HPDE6-E6E7 (cell line): ENCODE measurements at regions not wholly inside any gene's neighbourhood (a gene's known extent, or its start where the extent isn't known, plus 50 kb on each side); places are given as distances from the start of the nearest gene placed in this dataset.

Experiments
- DNase-seq: peaks from one replicate; pipeline ENCODE4 v3.0.0; 2011; ENCODE audit warnings: missing footprints; ENCODE audit errors: extremely low spot score

DNA sequence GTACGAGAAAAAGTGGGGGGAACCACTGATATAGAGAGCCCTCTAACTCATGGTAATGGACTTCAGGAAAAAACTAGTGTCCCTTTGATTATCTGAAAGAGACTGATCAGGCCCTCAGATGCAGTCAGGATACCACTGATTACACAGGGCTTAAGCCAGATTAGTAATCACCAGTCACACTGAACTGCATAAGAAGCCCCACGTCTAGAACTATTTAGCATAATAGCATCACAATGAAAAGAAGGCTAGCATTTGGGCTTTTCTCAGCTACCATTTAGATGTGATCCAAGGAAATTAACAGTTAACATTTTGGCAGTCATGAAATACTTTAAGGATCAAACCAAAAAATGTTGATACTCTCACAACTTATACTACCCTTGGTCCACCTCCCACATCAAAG lies 813.1 kb upstream of the POU3F3 start:
- DNase-seq, result no peak

GRCh38 chr2:104041351-104041750 lies 812.6 kb upstream of the POU3F3 start:
- no peak for DNase-seq

DNA sequence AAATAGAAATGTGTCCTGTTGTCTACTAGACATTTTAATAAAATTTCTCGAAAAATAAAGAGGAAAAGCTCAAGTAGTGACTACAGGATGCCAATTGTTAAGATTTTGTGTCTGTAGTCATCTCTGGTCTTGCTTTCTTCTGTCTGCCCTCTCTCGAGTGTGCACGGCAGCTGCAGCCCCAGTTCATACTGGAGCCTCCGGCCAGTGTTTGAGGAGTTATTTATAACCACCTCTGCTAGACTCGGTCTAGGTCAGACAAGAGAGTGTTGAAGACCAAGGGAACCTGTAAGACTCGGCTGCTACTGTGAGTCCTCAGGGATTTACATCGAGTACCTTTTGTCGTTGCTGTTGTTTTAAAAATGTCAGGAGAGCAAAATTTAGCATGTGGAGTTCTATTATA lies 810.1 kb upstream of the POU3F3 start:
- DNase-seq, result no peak

- DNase-seq, result no peak
Observed at GRCh38 chr2:104045071-104045470, 808.8 kb upstream of the POU3F3 start.

GRCh38 chr2:104046466-104046865 lies 807.4 kb upstream of the POU3F3 start:
- no peak for DNase-seq

DNA sequence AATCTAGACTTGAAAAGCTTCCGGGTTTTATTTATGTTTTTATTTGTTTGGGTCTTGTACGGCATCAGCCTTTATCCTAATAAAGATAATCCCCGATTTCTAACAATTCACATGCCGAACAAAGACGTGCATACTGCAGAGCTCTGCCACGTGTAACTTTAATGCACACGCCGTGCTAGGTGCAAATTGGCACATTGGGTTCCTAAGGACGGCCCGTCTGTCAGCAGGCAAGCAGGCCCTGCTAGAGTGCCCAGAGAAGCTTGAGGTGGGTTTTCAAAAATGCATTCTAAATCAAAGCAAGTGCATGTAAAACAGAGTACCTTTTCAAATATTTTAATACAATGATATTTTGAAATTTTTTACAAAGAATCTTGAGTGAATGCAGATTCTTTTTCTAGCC lies 806.4 kb upstream of the POU3F3 start:
- no peak for DNase-seq

DNA sequence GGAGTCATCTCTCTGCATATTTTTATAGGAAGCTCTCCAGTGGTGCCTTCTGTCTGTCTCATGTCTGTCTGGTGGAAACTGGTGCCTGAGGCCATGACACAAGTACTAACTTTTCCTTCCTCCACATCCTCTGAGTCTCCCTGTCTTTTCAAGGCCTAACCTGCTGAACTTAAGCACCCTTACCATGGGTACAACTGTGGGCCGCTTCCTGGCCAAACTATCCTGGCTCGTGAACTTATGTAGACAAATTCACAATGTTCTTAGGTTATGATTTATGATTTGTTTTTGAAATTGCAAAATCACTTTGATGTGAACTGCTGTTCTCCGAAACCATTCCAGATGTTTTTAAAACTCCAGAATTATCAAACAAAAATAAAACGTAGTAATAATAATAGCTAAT lies 804.5 kb upstream of the POU3F3 start:
- DNase-seq, result no peak

DNA sequence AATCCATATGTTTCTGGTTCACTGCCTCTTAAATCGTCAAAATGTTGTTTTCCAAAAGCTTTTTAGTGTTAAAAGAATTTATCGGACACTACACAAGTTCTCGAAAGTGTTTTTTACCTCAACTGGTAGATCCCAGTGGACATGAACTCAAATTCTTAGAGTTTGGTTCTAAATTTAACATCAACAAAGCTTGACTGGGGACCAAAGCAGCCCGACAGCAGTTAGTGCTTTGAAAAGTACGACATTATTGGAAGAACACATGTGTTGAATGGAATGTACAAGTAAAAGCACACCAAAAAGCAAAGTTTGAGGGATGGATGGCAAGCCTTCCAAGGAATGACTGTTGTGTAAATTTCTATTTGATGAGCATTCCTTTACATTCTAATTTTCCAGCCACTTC lies 803.9 kb upstream of the POU3F3 start:
- DNase-seq, result no peak

GRCh38 chr2:104050656-104051242 lies 803.2 kb upstream of the POU3F3 start:
- no peak for DNase-seq

- no peak for DNase-seq
Observed at GRCh38 chr2:104051766-104052165, 802.1 kb upstream of the POU3F3 start.

GRCh38 chr2:104052356-104052755 lies 801.6 kb upstream of the POU3F3 start:
- no peak for DNase-seq

DNA sequence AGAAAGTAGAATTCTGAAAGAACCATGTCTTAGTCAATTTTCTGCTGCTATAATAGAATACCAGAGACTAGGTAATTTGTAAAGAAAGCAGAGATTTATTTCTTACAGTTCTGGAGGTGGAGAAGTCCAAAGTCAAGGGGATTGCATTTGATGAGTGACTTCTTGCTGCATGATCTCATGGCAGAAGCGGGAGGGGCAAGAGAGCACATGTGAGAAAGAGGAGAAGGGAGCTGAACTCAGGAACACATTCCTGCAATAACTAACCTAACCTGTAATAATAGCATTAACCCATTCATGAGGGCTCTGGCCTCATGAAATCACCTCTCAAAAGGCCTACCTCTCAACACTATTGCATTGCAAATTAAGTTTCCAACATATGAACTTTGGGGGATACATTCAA lies 797.5 kb upstream of the POU3F3 start:
- DNase-seq, result no peak

GRCh38 chr2:104068665-104069064 lies 785.2 kb upstream of the POU3F3 start:
- DNase-seq, result no peak

DNA sequence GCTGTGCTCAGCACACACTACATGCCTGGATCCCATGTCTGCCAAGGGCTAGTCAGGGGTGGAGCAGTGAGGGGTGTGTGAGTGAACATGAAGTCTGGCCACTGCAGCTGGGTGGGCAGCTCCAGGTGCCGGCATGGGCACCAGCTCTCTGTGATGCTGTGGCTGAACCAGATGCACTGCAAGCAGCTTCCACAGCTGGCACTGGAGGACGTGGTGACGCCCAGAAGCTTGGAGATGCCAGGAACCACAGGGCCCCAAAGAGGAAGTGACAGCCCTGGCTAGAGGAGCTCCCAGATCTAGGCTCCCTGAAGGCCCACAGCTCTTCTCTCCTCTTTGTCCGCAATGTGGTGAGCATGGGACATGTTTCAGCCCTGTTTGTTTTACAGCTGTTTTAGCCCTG lies 776.3 kb upstream of the POU3F3 start:
- no peak for DNase-seq

GRCh38 chr2:104078431-104079157 lies 775.3 kb upstream of the POU3F3 start:
- DNase-seq, result no peak

DNA sequence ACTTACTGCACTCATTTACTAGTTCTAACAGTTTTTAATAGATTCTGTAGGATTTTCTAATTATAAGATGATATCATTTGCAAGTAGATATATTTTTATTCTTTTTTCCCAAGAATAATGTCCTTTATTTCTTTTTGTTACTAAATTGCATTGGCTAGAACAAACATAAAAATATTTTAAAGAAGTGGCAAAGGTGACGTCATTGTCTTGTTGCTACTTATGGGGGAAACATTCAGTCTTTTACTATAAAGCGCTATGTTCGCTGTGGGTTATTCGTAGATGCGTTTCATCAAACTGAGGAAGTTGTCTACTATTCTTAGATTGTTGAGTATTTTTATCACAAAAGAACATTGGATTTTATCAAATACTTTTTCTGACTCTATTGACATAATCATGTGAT lies 765.2 kb upstream of the POU3F3 start:
- no peak for DNase-seq

DNA sequence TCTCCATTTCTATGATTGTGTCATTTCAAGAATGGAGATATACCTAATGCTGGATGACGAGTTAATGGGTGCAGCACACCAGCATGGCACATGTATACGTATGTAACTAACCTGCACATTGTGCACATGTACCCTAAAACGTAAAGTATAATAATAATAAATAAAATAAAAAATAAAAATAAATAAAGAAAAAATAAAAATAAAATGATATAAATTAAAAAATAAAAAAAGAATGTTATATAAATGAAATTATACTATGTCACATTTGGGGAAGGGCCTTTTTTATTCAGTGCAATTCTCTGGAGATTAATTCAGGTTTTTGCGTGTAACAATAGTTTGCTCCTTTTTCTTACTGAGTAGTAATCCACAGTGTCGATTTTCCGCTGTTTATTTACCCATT lies 763.5 kb upstream of the POU3F3 start:
- DNase-seq, result no peak

- no peak for DNase-seq
Observed at GRCh38 chr2:104091894-104092293, 762.0 kb upstream of the POU3F3 start.

DNA sequence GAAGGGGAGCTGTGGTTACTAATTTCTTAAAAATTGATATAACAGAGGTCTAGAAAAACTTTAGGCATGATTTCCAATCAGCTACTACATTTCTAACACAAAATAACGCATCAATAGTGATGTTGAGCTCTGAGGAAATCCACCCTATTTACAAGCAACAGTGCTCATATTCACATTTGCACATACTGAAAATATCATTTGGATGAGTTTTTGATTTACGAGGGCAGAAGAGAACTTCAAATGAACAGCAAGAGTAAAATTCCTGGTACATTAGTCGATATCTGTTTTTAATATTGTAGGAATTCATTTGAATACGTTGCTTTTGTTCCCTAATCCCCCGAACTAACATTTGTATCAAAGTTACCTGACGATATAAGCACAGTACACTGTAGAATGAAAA lies 761.0 kb upstream of the POU3F3 start:
- DNase-seq, result no peak

DNA sequence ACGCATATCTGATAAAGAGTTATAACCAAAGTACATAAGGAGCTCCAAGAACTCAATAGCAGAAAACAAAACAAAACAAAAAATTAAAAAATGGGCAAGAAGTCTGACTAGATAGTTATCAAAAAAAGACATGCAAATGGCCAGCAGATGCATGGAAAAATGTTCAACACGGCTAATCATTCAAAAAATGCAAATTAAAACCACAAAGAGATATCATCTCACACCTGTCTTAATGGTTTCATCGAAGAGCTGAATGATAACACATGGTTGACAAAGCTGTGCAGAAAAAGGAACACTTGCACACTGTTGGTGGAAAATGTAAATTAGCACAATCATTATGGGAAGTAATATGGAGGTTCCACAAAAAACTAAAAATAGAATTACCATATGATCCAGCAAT lies 751.3 kb upstream of the POU3F3 start:
- DNase-seq, result no peak

DNA sequence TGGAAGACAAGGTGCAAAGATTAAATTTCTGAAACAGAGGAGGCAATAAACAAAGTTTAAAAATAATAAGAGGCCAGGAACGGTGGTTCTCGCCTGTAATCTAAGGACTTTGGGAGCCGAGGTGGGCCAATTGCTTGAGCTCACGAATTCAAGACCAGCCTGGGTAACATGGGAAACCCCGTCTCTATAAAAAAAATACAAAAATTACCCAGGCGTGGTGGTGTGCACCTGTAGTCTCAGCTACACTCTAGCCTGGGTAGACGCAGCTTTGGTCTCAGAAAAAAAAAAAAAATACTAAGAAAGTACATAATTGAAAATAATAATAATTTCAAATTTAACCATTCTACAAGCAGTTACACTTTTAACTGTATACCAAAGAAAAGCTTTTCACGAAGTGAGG lies 744.6 kb upstream of the POU3F3 start:
- no peak for DNase-seq

- no peak for DNase-seq
Observed at GRCh38 chr2:104118889-104119288, 735.0 kb upstream of the POU3F3 start.

- DNase-seq, result no peak
Observed at GRCh38 chr2:104120171-104120570, 733.7 kb upstream of the POU3F3 start.

DNA sequence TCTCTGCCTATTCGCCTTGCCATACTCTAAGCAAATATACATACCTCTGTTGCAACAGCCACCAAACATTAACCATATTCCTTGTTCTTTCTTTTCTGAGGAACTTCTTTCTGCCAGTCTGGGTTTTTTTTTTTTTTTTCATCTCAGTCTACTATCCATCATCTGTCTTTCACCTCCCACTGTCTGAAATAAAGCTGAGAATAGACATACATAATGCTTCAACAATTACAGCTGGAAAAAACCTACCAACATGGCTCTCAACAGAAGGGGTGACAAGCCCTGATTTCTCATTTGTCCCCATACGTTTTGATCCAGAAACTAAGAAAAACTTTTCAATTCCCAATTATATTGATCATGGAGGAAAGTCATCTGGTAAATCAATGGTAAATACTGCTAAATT lies 728.8 kb upstream of the POU3F3 start:
- no peak for DNase-seq
